Medulla oblongata (tissue), 1 donor: ENCODE measurements at regions not wholly inside any gene's neighbourhood (a gene's known extent, or its start where the extent isn't known, plus 50 kb on each side); places are given as distances from the start of the nearest gene placed in this dataset.
A peak's percentile ranks its signal among the peaks of the same experiment; 100 is the strongest.
"Not testable (repeated sequence)": the region's sequence is repeated elsewhere in the genome, so short reads cannot be mapped to it uniquely, and the experiment has no call there.

Experiments used
- DNase-seq: peaks from one replicate; pipeline ENCODE4 v3.0.0-alpha.2; 2015; ENCODE audit errors: extremely low spot score

DNA sequence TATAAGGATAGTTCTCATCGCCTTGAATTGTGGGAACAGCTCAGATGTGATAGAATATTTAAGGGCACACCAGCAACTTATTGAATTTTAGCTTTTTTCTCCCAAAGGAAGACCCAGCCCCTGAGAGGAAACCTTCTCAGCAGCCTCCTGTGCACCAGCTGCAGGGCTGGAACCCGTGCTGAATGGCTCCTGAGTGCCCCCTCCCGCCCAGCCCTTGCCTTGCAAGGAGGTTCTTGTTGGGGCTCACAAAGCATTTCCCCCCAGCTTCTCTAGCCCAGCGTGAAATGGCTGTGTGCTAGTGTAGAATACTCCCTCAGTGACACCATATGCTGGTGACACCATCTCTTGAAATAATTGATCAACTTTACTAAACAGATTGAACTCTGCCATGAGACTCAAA, 1227.4 kb downstream of the TMEM121 start:
- DNase-seq = not testable (repeated sequence)

- DNase-seq = not testable (repeated sequence)
Observed at GRCh38 chr14:106757444-106757843, 1231.1 kb downstream of the TMEM121 start.

DNA sequence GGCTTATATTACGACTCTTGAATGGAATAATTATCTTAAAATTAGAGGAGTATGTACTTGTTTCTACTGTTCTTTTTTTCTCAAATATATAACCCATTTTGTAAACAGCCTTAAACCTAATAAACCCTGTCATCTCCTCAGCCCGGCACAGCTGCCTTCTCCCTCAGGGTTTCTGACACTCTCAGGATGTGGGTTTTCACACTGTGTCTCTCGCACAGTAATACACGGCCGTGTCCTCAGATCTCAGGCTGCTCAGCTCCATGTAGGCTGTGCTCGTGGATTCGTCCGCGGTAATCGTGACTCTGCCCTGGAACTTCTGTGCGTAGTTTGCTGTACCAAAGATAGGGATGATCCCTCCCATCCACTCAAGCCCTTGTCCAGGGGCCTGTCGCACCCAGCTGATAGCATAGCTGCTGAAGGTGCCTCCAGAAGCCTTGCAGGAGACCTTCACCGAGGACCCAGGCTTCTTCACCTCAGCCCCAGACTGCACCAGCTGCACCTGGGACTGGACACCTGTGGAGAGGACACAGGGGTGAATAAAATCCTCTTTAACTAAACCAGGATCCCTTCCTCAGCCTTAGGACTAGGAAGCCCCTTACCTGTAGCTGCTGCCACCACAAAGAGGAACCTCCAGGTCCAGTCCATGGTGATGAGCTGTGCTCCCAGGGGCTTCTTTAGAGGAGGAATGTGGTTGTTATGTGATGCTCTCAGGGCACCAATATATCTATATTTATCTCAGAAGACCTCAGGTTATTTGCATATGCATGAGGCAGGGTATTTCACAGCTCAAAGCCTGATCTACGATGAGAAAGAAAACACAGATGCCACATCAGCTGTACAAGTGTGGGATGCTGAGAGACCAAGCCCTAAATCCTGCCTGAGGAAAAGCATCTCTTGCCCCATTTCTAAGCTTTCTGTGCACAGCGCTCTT, 1235.8 kb downstream of the TMEM121 start:
- not testable (repeated sequence) for DNase-seq

DNA sequence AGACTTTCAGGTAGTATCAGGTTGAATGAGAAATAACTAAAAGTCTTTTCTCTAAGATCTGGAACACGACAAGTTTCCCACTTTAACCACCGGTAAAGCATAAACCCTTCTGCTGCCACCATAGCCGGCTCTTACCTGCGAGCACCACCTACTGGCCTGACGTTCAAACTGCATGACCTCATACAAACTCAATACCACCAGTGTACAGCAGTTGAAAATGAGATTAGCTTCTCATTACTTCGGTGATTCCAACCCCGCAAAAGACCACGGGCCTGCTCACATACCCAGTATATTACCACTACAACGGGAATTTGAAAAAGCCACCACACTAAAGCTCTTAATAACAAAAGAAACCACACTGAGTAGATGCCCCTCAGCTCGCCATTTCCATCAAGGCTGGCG, 1238.6 kb downstream of the TMEM121 start:
- not testable (repeated sequence) for DNase-seq

GRCh38 chr14:106766145-106766544, 1239.8 kb downstream of the TMEM121 start:
- DNase-seq = no peak

GRCh38 chr14:106766551-106767277, 1240.3 kb downstream of the TMEM121 start:
- not testable (repeated sequence) for DNase-seq

DNA sequence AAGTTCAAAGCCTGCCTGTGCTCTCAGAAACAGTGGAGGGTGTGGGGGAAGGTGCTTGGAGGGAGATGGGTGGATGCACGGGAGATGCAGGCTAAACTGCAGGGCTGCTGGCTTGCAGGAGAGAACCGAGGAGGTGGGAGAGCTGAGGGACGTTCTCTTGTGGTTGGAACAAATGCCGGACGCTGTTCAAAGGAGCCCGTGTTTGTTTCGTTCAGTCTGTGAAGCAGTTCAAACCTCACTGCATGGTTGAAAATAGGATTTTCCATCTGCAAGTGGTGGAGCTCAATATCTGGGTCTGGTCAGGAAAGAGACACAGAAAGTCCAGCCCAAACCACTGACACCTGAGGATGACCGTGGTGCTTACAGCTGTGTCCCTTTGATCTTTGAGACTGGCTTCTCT, 1241.8 kb downstream of the TMEM121 start:
- not testable (repeated sequence) for DNase-seq

GRCh38 chr14:106768972-106769700, 1242.8 kb downstream of the TMEM121 start:
- not testable (repeated sequence) for DNase-seq

DNA sequence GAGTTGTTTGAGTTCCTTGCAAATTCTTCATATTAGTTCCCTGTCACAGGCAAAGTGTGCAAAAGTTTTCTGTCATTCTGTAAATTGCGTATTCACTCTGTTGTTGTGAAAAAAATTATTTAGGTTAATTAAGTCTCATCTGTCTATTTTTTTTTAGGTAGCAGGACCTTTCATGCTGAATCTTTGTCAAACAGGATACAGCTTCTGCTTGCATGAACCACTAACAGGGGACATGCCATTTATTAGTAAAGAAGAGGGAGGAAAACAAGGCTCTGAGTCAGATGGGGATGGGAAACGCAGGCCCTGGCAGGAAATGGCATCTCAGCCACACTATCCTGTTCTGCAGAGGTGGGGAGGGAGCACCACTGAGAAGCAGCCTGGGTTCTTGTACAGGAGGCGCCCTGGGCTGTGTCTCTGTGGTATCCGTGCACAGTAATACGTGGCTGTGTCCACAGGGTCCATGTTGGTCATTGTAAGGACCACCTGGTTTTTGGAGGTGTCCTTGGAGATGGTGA, 1243.8 kb downstream of the TMEM121 start:
- not testable (repeated sequence) for DNase-seq

DNA sequence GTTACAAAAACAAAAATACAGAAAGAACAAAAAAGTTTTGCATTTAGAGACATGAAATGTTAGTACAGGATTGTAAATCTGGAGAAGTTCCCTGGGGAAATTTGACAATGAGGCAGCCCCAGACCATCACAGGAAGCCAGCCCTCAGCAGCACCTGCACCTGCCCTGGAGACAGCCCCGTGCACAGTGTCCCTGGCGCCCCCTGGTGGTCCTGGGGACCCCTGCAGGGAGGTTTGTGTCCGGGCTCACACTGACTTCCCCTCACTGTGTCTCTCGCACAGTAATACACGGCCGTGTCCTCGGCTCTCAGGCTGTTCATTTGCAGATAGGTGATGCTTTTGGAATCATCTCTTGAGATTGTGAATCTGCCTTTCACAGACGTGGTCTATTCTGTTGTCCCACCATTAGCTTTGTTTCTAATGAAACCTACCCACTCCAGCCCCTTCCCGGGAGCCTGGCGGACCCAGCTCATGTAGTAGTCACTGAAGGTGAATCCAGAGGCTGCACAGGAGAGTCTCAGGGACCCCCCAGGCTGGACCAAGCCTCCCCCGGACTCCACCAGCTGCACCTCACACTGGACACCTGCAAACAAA, 1248.6 kb downstream of the TMEM121 start:
- DNase-seq = not testable (repeated sequence)

DNA sequence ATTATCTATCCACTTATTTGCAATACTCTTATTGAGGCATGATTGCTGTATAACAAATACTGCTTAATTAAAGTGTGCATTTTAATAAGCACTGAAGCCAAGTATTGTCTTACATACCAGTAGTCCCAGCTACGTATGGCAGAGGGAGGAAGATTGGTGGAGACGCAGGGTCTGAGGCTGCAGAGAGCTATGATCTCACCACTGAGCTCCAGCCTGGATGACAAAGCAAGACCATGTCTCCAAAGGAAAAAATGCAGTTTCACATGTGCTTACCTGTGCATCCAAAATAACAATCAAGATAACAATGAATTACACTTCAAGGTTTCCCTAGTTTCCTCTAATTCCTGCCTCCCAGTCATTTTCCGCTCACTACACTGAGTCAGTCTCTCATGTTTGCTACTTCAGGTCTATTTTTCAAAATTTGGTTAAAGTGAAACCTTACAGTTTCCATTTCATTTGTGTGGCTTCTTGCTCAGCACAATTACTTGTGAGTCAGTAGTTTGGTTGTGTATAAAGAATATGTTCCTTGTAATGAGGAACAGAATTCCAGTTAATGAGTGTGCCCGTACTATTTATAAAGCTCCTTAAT, 1250.1 kb downstream of the TMEM121 start:
- DNase-seq = no peak

DNA sequence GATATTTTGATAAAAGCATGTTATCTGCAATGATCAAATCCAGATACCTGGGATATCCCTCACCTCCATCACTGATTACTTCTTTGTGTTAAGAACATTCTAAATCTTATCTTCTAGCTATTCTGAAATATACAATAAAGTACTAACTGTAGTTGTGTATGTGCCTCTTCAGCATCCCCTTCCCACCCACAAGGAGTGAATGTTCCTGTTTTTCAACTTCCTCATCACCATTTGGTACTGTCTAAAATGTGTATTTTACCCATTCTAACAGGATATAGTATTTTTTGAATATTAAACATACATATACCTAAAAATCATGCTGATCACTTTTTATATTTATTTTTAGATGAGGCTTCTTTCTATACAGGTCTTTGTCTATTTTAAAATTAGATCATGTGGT, 1252.6 kb downstream of the TMEM121 start:
- DNase-seq = no peak

GRCh38 chr14:106786697-106787096, 1260.3 kb downstream of the TMEM121 start:
- no peak for DNase-seq

- DNase-seq = no peak
Observed at GRCh38 chr14:106787626-106788025, 1261.2 kb downstream of the TMEM121 start.

DNA sequence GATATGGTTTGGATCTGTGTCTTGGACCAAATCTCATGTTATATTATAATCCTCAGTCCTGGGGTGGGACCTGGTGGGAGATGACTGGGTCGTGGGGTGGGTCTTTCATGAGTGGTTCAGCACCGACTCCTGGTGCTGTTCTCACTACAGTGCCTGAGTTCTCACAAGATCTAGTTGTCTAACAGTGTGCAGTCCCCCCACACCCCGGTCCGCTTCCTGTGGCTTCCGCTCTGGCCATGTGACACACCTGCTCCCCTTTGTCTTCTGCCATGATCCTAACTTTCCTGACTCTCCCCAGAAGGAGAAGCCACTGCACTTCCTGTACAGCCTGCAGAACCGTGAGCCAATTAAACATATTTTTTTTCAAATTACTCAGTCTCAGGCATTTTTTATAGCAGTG, 1262.2 kb downstream of the TMEM121 start:
- DNase-seq = no peak

GRCh38 chr14:106789318-106789717, 1262.9 kb downstream of the TMEM121 start:
- no peak for DNase-seq

GRCh38 chr14:106790189-106791036, 1264.0 kb downstream of the TMEM121 start:
- DNase-seq = peak; percentile 14

GRCh38 chr14:106792543-106792942, 1266.2 kb downstream of the TMEM121 start:
- DNase-seq = no peak

DNA sequence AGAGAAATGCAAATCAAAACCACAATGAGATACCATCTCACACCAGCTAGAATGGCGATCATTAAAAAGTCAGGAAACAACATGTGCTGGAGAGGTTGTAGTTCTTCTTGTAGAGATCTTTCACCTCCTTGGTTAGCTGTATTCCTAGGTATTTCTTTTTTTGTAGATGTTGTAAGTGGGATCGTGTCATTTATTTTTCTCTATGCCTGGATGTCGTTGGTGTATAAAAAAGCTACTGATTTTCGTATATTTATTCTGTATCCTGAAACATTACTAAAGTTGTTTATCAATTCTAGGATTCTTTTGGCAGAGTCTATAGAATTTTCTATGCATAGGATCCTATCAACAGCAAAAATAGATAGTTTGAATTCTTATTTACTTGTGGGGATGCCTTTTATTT, 1271.8 kb downstream of the TMEM121 start:
- DNase-seq = not testable (repeated sequence)
